Neural cell (in vitro differentiated cells): ENCODE measurements at regions not wholly inside any gene's neighbourhood (a gene's known extent, or its start where the extent isn't known, plus 50 kb on each side); places are given as distances from the start of the nearest gene placed in this dataset.

Experiments used
- H2AFZ ChIP-seq: fragments of 200-600, 300-800 bp; sonication (generic), shearing (Covaris generic); 2 replicates; pipeline ENCODE4 v1.6.0; 2014; ENCODE audit warnings: low read depth, mild to moderate bottlenecking, antibody characterized with exemption, low read length, moderate library complexity
- H3F3A ChIP-seq: fragments of 200-600 bp; shearing (Covaris generic); 2 replicates; pipeline ENCODE4 v1.6.1; 2016; ENCODE audit warnings: mild to moderate bottlenecking, moderate library complexity, mixed read lengths, antibody characterized with exemption, low read length; ENCODE audit not compliant: insufficient read depth, poor library complexity, severe bottlenecking
- H3K27ac ChIP-seq: fragments of 200-600, 300-800 bp; sonication (generic), shearing (Covaris generic); 2 replicates; pipeline ENCODE4 v1.5.1; 2014; ENCODE audit warnings: mild to moderate bottlenecking, low read length, moderate library complexity
- H3K27me3 ChIP-seq: fragments of 300-800, 200-600 bp; sonication (generic), shearing (Covaris generic); 2 replicates; pipeline ENCODE4 v1.6.0; 2014; ENCODE audit warnings: mild to moderate bottlenecking, low read depth, low read length, moderate library complexity; ENCODE audit not compliant: insufficient read depth
- H3K36me3 ChIP-seq: fragments of 300-800, 200-600 bp; sonication (generic), shearing (Covaris generic); 2 replicates; pipeline ENCODE4 v1.5.1; 2014; ENCODE audit warnings: mild to moderate bottlenecking, antibody characterized with exemption, low read length, moderate library complexity; ENCODE audit not compliant: insufficient read depth
- H3K4me2 ChIP-seq: fragments of 300-800, 200-600 bp; sonication (generic), shearing (Covaris generic); 2 replicates; pipeline ENCODE4 v1.6.0; 2014; ENCODE audit warnings: mild to moderate bottlenecking, low read length
- H3K4me3 ChIP-seq: fragments of 300-800, 200-600 bp; sonication (generic), shearing (Covaris generic); 2 replicates; pipeline ENCODE4 v1.5.1; 2014; ENCODE audit warnings: mild to moderate bottlenecking, low read length, moderate library complexity
- H3K79me2 ChIP-seq: fragments of 200-600 bp; shearing (Covaris generic); replicated peaks from 2 replicates; pipeline ENCODE4 v1.6.0; 2014; ENCODE audit warnings: mild to moderate bottlenecking, low read length, moderate library complexity; ENCODE audit not compliant: insufficient read depth
- H3K9ac ChIP-seq: fragments of 300-800, 200-600 bp; sonication (generic), shearing (Covaris generic); 2 replicates; pipeline ENCODE4 v1.6.1; 2016; ENCODE audit warnings: mild to moderate bottlenecking, low read length, mixed read lengths
- H3K9me2 ChIP-seq: fragments of 200-600 bp; shearing (Covaris generic); 2 replicates; pipeline ENCODE4 v1.6.1; 2016; ENCODE audit warnings: mild to moderate bottlenecking, low read length, mixed read lengths; ENCODE audit not compliant: insufficient read depth
- H3K9me3 ChIP-seq: fragments of 200-600, 300-800 bp; sonication (generic), shearing (Covaris generic); 2 replicates; pipeline ENCODE4 v1.6.1; 2016; ENCODE audit warnings: mild to moderate bottlenecking, mixed run types, low read length, moderate library complexity, mixed read lengths
- H4K20me1 ChIP-seq: fragments of 200-600 bp; shearing (Covaris generic); 2 replicates; pipeline ENCODE4 v1.6.1; 2016; ENCODE audit warnings: mild to moderate bottlenecking, mixed run types; ENCODE audit not compliant: insufficient read depth
- CTCF ChIP-seq: fragments of 450-650 bp; IDR thresholded peaks from 2 replicates; pipeline ENCODE4 v1.5.1; 2014; ENCODE audit warnings: antibody characterized with exemption, mild to moderate bottlenecking, moderate library complexity; ENCODE audit not compliant: poor library complexity, severe bottlenecking
- EP300 ChIP-seq: fragments of 450-650 bp; conservative IDR thresholded peaks from 2 replicates; pipeline ENCODE4 v1.6.1; 2014; ENCODE audit warnings: antibody characterized with exemption, mild to moderate bottlenecking, moderate library complexity; ENCODE audit not compliant: poor library complexity, severe bottlenecking
- EZH2 ChIP-seq: fragments of 200-600, 300-800 bp; shearing (Covaris generic), sonication (generic); IDR thresholded peaks from 2 replicates; pipeline ENCODE4 v1.6.1; 2014; ENCODE audit warnings: antibody characterized with exemption, low read length, borderline replicate concordance, mild to moderate bottlenecking; ENCODE audit not compliant: insufficient read depth, poor library complexity, severe bottlenecking
- MXI1 ChIP-seq: fragments of 450-650 bp; conservative IDR thresholded peaks from 2 replicates; pipeline ENCODE4 v1.6.1; 2014; ENCODE audit warnings: antibody characterized with exemption, mild to moderate bottlenecking; ENCODE audit not compliant: poor library complexity, severe bottlenecking
- POLR2AphosphoS5 ChIP-seq: IDR thresholded peaks from 2 replicates; pipeline ENCODE4 v1.6.1; 2012
- RAD21 ChIP-seq: fragments of 450-650 bp; conservative IDR thresholded peaks from 2 replicates; pipeline ENCODE4 v1.6.1; 2014; ENCODE audit warnings: antibody characterized with exemption, mild to moderate bottlenecking, moderate library complexity
- REST ChIP-seq: IDR thresholded peaks from 2 replicates; pipeline ENCODE4 v1.6.1; 2012; ENCODE audit warnings: borderline replicate concordance
- SMC3 ChIP-seq: fragments of 450-650 bp; conservative IDR thresholded peaks from 2 replicates; pipeline ENCODE4 v1.6.1; 2014; ENCODE audit warnings: antibody characterized with exemption, mild to moderate bottlenecking, moderate library complexity; ENCODE audit not compliant: poor library complexity
- TAF1 ChIP-seq: IDR thresholded peaks from 2 replicates; pipeline ENCODE4 v1.6.1; 2012; ENCODE audit warnings: low read depth

GRCh38 chr1:99098589-99098988, 93.9 kb upstream of the PLPPR5 start:
- Histone ChIP-seq H3K4me3 (no peak overlapping the region), H3K9me2 (no peaks in the 10 kb centered on the region), H3K27me3 (no peaks in the 10 kb centered on the region), H3K36me3 (no peaks in the 10 kb centered on the region), H3K4me2 (no peak overlapping the region), H4K20me1 (no peaks in the 10 kb centered on the region), H3K27ac (no peak overlapping the region), H3K79me2 (no peaks in the 10 kb centered on the region), H2AFZ (no peak overlapping the region), H3K9me3 (no peaks in the 10 kb centered on the region), H3F3A (no peaks in the 10 kb centered on the region), H3K9ac (no peak overlapping the region)
- TF ChIP-seq EZH2 (no peak), POLR2AphosphoS5 (no peak), REST (no peak), EP300 (no peak), CTCF (no peak), TAF1 (no peak), SMC3 (no peak), RAD21 (no peak), MXI1 (no peak)

GRCh38 chr1:99106274-99106673, 101.6 kb upstream of the PLPPR5 start:
- no peak for TF ChIP-seq TAF1
- no peak for TF ChIP-seq CTCF
- no peak for TF ChIP-seq SMC3
- TF ChIP-seq MXI1, result no peak
- TF ChIP-seq EZH2, result no peak
- TF ChIP-seq REST, result no peak
- TF ChIP-seq EP300, result no peak
- TF ChIP-seq POLR2AphosphoS5, result no peak
- TF ChIP-seq RAD21, result no peak

More at GRCh38 chr1:99106274-99106673, 101.6 kb upstream of the PLPPR5 start:
- H3K27me3 ChIP-seq, result no peaks in the 10 kb centered on the region
- no peak overlapping the region for H2AFZ ChIP-seq
- H3K9ac ChIP-seq, result no peak overlapping the region
- no peak overlapping the region for H3K27ac ChIP-seq
- no peaks in the 10 kb centered on the region for H3K79me2 ChIP-seq
- H3K9me2 ChIP-seq, result no peaks in the 10 kb centered on the region
- no peak overlapping the region for H3K4me2 ChIP-seq
- H3F3A ChIP-seq, result no peaks in the 10 kb centered on the region
- H3K9me3 ChIP-seq, result no peaks in the 10 kb centered on the region
- H3K4me3 ChIP-seq, result no peak overlapping the region
- no peaks in the 10 kb centered on the region for H4K20me1 ChIP-seq
- no peaks in the 10 kb centered on the region for H3K36me3 ChIP-seq
